Muscle of back (tissue), 3 donors: ENCODE measurements at regions not wholly inside any gene's neighbourhood (a gene's known extent, or its start where the extent isn't known, plus 50 kb on each side); places are given as distances from the start of the nearest gene placed in this dataset.
A peak's percentile ranks its signal among the peaks of the same experiment; 100 is the strongest.
"Not testable (repeated sequence)": the region's sequence is repeated elsewhere in the genome, so short reads cannot be mapped to it uniquely, and the experiment has no call there.

ENCODE experiments used
- DNase-seq, 3 donors: peaks; one replicate each; pipeline versions ENCODE4 v3.0.0 to v3.0.0-alpha.2; 2013

- DNase-seq = no peak
These were observed 65.3 kb upstream of the PTGDR start for GRCh38 chr14:52202151-52202550.

GRCh38 chr14:52190337-52190931 is 77.1 kb upstream of the PTGDR start:
- DNase-seq = no peak

- DNase-seq = no peak
These were observed 78.2 kb upstream of the PTGDR start for GRCh38 chr14:52189325-52189724.

- no peak for DNase-seq
These were observed 79.1 kb upstream of the PTGDR start for GRCh38 chr14:52188381-52188780.

GRCh38 chr14:52185178-52185577 is 82.3 kb upstream of the PTGDR start:
- no peak for DNase-seq

GRCh38 chr14:52182853-52183252 is 84.6 kb upstream of the PTGDR start:
- no peak for DNase-seq

GRCh38 chr14:52179141-52179790 is 88.2 kb upstream of the PTGDR start:
- no peak for DNase-seq

GRCh38 chr14:52175982-52176502 is 91.5 kb upstream of the PTGDR start:
- no peak for DNase-seq

GRCh38 chr14:52171932-52172331 is 95.6 kb upstream of the PTGDR start:
- not testable (repeated sequence) for DNase-seq

GRCh38 chr14:52166822-52167221 is 98.0 kb upstream of the NID2 start:
- DNase-seq = no peak

- no peak for DNase-seq
These were observed 86.9 kb upstream of the NID2 start for GRCh38 chr14:52155651-52156213.

- DNase-seq = no peak
These were observed 86.3 kb upstream of the NID2 start for GRCh38 chr14:52154992-52155650.

- DNase-seq = no peak
These were observed 85.1 kb upstream of the NID2 start for GRCh38 chr14:52153939-52154338.

GRCh38 chr14:52150162-52150561 is 81.3 kb upstream of the NID2 start:
- no peak for DNase-seq

- DNase-seq = no peak
These were observed 79.5 kb upstream of the NID2 start for GRCh38 chr14:52148371-52148770.

GRCh38 chr14:52146504-52146903 is 77.6 kb upstream of the NID2 start:
- no peak for DNase-seq

GRCh38 chr14:52144099-52144498 is 75.2 kb upstream of the NID2 start:
- DNase-seq = not testable (repeated sequence)

- no peak for DNase-seq
These were observed 73.6 kb upstream of the NID2 start for GRCh38 chr14:52142504-52142903.

GRCh38 chr14:52131640-52132320 is 62.9 kb upstream of the NID2 start:
- peak; percentile 89 to 95 (median 94) for DNase-seq

- DNase-seq = peak in 1 of 3 donors; percentile 34
These were observed 60.9 kb upstream of the NID2 start for GRCh38 chr14:52129721-52130120.

- no peak for DNase-seq
These were observed 57.0 kb upstream of the NID2 start for GRCh38 chr14:52125885-52126284.
